Hepatocyte (in vitro differentiated cells): ENCODE measurements at regions not wholly inside any gene's neighbourhood (a gene's known extent, or its start where the extent isn't known, plus 50 kb on each side); places are given as distances from the start of the nearest gene placed in this dataset.

ENCODE experiments used
- DNase-seq: peaks from one replicate; pipeline ENCODE4 v3.0.0-alpha.2; 2016; ENCODE audit warnings: low spot score
- H2AFZ ChIP-seq: fragments of 200-600 bp; sonication (generic); 2 replicates; pipeline ENCODE4 v1.6.0; 2016; ENCODE audit warnings: antibody characterized with exemption, mild to moderate bottlenecking
- H3K27ac ChIP-seq: fragments of 200-600 bp; sonication (generic); 2 replicates; pipeline ENCODE4 v1.5.1; 2016; ENCODE audit warnings: mild to moderate bottlenecking
- H3K27me3 ChIP-seq: fragments of 200-600 bp; sonication (generic); 2 replicates; pipeline ENCODE4 v1.6.1; 2016
- H3K36me3 ChIP-seq: fragments of 200-600 bp; sonication (generic); replicated peaks from 2 replicates; pipeline ENCODE4 v1.5.1; 2016; ENCODE audit warnings: low read depth; ENCODE audit not compliant: insufficient read depth
- H3K4me1 ChIP-seq: fragments of 200-600 bp; sonication (generic); 2 replicates; pipeline ENCODE4 v1.5.1; 2016; ENCODE audit warnings: mild to moderate bottlenecking, moderate library complexity; ENCODE audit not compliant: insufficient read depth
- H3K4me2 ChIP-seq: fragments of 200-600 bp; sonication (generic); 2 replicates; pipeline ENCODE4 v1.6.0; 2016
- H3K4me3 ChIP-seq: fragments of 200-600 bp; sonication (generic); 2 replicates; pipeline ENCODE4 v1.5.1; 2016; ENCODE audit warnings: mild to moderate bottlenecking
- H3K79me2 ChIP-seq: fragments of 200-600 bp; sonication (generic); 2 replicates; pipeline ENCODE4 v1.6.0; 2017; ENCODE audit warnings: mild to moderate bottlenecking
- H3K9me2 ChIP-seq: fragments of 200-600 bp; sonication (generic); replicated peaks from 2 replicates; pipeline ENCODE4 v1.6.0; 2017; ENCODE audit warnings: mild to moderate bottlenecking; ENCODE audit not compliant: insufficient read depth
- H3K9me3 ChIP-seq: fragments of 200-600 bp; sonication (generic); 2 replicates; pipeline ENCODE4 v1.5.1; 2016; ENCODE audit warnings: low read depth, mild to moderate bottlenecking
- H4K20me1 ChIP-seq: fragments of 200-600 bp; sonication (generic); 2 replicates; pipeline ENCODE4 v1.6.0; 2016; ENCODE audit warnings: mild to moderate bottlenecking; ENCODE audit not compliant: insufficient read depth, poor library complexity, severe bottlenecking
- EZH2 ChIP-seq: fragments of 200-600 bp; sonication (generic); IDR thresholded peaks from 2 replicates; pipeline ENCODE4 v1.6.1; 2016; ENCODE audit warnings: antibody characterized with exemption, mild to moderate bottlenecking, borderline replicate concordance
- EZH2phosphoT487 ChIP-seq: fragments of 200-600 bp; sonication (generic); IDR thresholded peaks from one replicate; pipeline ENCODE4 v1.6.1; 2018; ENCODE audit warnings: antibody characterized with exemption, mild to moderate bottlenecking, low read depth, moderate library complexity; ENCODE audit not compliant: unreplicated experiment, severe bottlenecking
- WGBS: methylation state at CpG from one replicate; pipeline ENCODE4 v1.1.6; 2016; ENCODE audit warnings: low lambda C conversion rate; ENCODE audit errors: missing lambda C conversion rate; 5-methylcytosine and 5-hydroxymethylcytosine counted together
- TF ChIP-seq, protein P1 (sequence below): fragments of 200-600 bp; sonication (generic); IDR thresholded peaks from 2 replicates; pipeline ENCODE4 v1.5.1; 2016; ENCODE audit warnings: antibody characterized with exemption, mild to moderate bottlenecking; ENCODE audit not compliant: poor library complexity

DNA sequence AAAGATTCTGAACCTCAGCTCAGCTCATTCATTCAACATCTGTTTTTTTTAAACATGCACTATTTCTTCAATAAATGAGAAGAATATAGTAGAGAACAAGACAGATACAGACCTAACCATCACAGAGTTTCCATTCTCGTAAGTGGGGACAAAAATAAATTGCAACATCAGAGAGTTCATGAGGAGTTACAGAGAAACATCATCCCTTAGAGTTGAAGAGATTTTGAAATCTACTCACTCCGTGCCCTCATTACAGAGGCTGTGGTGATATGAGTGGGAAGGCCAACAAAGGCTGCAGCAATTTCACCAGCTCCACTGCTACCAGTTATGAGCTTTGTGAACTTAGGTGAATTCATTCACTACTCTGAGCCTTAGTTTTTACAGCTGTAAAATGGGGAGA, 399.3 kb downstream of the BCL11A start:
- 95% methylated on average over 2 of the region's 2 CpGs for WGBS
- Histone ChIP-seq H4K20me1 (no peaks in the 10 kb centered on the region), H3K27me3 (no peaks in the 10 kb centered on the region), H3K36me3 (no peaks in the 10 kb centered on the region), H3K4me3 (no peak overlapping the region), H3K79me2 (no peaks in the 10 kb centered on the region), H3K9me3 (no peaks in the 10 kb centered on the region), H3K4me2 (no peak overlapping the region), H3K27ac (no peak overlapping the region), H2AFZ (no peak overlapping the region), H3K4me1 (no peaks in the 10 kb centered on the region), H3K9me2 (no peaks in the 10 kb centered on the region)
- DNase-seq = no peak
- no peak for TF ChIP-seq EZH2phosphoT487
- no peak for TF ChIP-seq EZH2
- TF ChIP-seq, protein P1, sequence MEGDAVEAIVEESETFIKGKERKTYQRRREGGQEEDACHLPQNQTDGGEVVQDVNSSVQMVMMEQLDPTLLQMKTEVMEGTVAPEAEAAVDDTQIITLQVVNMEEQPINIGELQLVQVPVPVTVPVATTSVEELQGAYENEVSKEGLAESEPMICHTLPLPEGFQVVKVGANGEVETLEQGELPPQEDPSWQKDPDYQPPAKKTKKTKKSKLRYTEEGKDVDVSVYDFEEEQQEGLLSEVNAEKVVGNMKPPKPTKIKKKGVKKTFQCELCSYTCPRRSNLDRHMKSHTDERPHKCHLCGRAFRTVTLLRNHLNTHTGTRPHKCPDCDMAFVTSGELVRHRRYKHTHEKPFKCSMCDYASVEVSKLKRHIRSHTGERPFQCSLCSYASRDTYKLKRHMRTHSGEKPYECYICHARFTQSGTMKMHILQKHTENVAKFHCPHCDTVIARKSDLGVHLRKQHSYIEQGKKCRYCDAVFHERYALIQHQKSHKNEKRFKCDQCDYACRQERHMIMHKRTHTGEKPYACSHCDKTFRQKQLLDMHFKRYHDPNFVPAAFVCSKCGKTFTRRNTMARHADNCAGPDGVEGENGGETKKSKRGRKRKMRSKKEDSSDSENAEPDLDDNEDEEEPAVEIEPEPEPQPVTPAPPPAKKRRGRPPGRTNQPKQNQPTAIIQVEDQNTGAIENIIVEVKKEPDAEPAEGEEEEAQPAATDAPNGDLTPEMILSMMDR = no peak

DNA sequence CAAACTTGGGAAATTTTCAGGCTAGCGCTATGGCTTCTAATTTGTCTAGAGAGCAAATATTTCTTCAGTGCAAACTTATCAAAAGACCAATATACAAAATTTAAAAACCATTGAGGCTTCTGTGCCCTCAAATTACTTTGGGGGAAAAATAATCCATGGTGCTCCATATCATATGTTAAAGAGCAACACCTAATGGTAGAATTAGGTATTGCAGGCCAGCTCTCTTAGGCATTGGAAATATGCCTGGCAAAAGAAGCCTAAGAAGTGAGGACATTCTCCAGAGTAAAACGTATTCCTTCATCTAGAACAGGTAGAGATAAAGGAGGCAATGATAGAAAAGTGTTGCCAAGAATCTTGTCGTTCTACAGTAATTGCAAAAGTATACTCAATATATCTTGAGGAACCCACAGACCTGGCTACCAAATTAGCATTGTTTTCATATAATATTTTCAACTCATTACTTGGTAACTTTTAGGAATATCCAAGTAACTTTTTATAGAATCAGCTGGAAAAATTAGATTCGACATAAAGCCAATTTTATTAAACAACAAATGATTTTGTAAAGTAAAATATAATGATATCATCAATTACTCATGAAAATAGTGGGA, 401.1 kb downstream of the BCL11A start:
- Histone ChIP-seq H3K27ac (no peak overlapping the region), H3K9me2 (no peaks in the 10 kb centered on the region), H4K20me1 (no peaks in the 10 kb centered on the region), H3K27me3 (no peaks in the 10 kb centered on the region), H3K36me3 (no peaks in the 10 kb centered on the region), H3K4me1 (no peaks in the 10 kb centered on the region), H2AFZ (no peak overlapping the region), H3K4me3 (no peak overlapping the region), H3K79me2 (no peaks in the 10 kb centered on the region), H3K9me3 (no peaks in the 10 kb centered on the region), H3K4me2 (no peak overlapping the region)
- DNase-seq = peak; percentile 42
- WGBS = 81% methylated on average over 4 of the region's 4 CpGs
- TF ChIP-seq, protein P1 = peak; percentile 54
- no peak for TF ChIP-seq EZH2

DNA sequence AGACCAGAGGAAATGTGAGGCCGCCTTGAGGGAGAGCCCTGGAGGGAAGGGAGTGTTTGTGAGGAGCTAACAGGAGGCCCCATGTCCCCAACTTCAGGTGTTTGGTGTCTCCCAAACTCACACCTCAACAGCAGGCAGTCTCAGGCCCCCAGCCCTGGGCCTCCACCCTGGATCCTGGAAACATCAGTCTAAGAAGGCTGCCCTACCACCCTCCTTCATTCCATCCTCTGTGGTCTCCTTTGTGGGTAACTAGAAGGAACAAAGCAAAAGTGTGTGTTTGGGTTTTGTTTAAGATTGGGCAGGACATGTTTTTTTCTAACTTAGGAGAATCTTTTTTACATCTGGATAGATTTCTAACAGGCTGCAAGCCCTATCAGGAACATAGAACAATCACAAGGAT, 404.3 kb downstream of the BCL11A start:
- Histone ChIP-seq H4K20me1 (no peaks in the 10 kb centered on the region), H3K27me3 (no peaks in the 10 kb centered on the region), H3K9me3 (no peaks in the 10 kb centered on the region), H3K4me2 (no peak overlapping the region), H3K27ac (no peak overlapping the region), H2AFZ (no peak overlapping the region), H3K9me2 (no peaks in the 10 kb centered on the region), H3K4me1 (no peaks in the 10 kb centered on the region), H3K79me2 (no peaks in the 10 kb centered on the region), H3K4me3 (no peak overlapping the region), H3K36me3 (no peaks in the 10 kb centered on the region)
- TF ChIP-seq EZH2phosphoT487 = no peak
- DNase-seq = no peak
- 94% methylated on average over 1 of the region's 1 CpG for WGBS

DNA sequence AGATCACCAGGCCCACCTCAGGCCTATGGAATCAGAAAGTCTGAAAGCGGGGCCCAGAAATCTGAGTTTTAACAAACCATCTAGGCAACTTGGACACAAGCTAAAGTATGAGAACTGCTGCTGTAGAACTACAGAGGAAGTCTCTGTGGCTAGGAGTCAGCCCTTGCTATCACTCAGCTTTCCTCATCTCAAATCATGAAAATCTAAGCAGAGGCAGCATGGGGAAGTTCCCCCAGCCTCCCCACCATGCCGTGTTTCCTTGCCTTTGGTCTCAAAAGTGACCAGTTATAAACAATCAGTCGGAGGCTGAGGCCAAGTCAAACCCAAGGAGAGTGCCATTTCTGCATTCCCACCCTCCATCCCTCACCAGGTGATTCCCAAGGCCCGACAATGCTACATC, 404.7 kb downstream of the BCL11A start:
- Histone ChIP-seq H3K4me3 (no peak overlapping the region), H3K4me2 (no peak overlapping the region), H3K79me2 (no peaks in the 10 kb centered on the region), H3K9me2 (no peaks in the 10 kb centered on the region), H3K36me3 (no peaks in the 10 kb centered on the region), H3K4me1 (no peaks in the 10 kb centered on the region), H2AFZ (no peak overlapping the region), H3K27me3 (no peaks in the 10 kb centered on the region), H3K9me3 (no peaks in the 10 kb centered on the region), H3K27ac (no peak overlapping the region), H4K20me1 (no peaks in the 10 kb centered on the region)
- TF ChIP-seq, protein P1 = no peak
- TF ChIP-seq EZH2 (no peak), EZH2phosphoT487 (no peak)
- DNase-seq = no peak
- WGBS = 94% methylated on average over 4 of the region's 4 CpGs
